Right lobe of liver (tissue), 6 donors: ENCODE measurements at regions not wholly inside any gene's neighbourhood (a gene's known extent, or its start where the extent isn't known, plus 50 kb on each side); places are given as distances from the start of the nearest gene placed in this dataset.

Experiments used
- ATAC-seq, 4 donors: fragments of 200-7000 bp; cut with Tn5 transposase; one replicate each; pipeline ENCODE4 v1.9.1; 2020; ENCODE audit warnings: mild to moderate bottlenecking in 4 of 4, moderate library complexity in 4 of 4
- DNase-seq, 3 donors: peaks; one replicate each; pipeline ENCODE4 v3.0.0-alpha.2; 2020
- H3K27ac ChIP-seq, 3 donors: fragments of 200-600 bp; one replicate each; pipeline ENCODE4 v1.8.0; 2022
- H3K27me3 ChIP-seq, 2 donors: fragments of 200-600 bp; one replicate each; pipeline ENCODE4 v1.8.0; 2022
- H3K36me3 ChIP-seq, 4 donors: fragments of 200-600 bp; sonication (generic) in 1 of 4; one replicate each; pipeline versions ENCODE4 v1.5.1 to v1.8.0; 2017 to 2022; ENCODE audit warnings: control low read depth in 1 of 4
- H3K4me1 ChIP-seq, 4 donors: fragments of 200-600 bp; sonication (generic) in 1 of 4; one replicate each; pipeline versions ENCODE4 v1.5.1 to v1.8.0; 2017 to 2022; ENCODE audit warnings: control low read depth in 1 of 4
- H3K4me3 ChIP-seq, 3 donors: fragments of 200-600 bp; one replicate each; pipeline ENCODE4 v1.8.0; 2022
- H3K9me3 ChIP-seq, 4 donors: fragments of 200-600 bp; sonication (generic) in 1 of 4; one replicate each; pipeline versions ENCODE4 v1.5.1 to v1.8.0; 2017 to 2022; ENCODE audit warnings: control low read depth in 1 of 4
- POLR2A ChIP-seq: fragments of 450-650 bp; IDR thresholded peaks from one replicate; pipeline ENCODE4 v1.6.1; 2017; ENCODE audit warnings: antibody characterized with exemption, mild to moderate bottlenecking
- WGBS: methylation state at CpG from one replicate; pipeline ENCODE4 v1.1.6; 2018; ENCODE audit warnings: low coverage, low lambda C conversion rate; ENCODE audit not compliant: insufficient coverage; ENCODE audit errors: missing lambda C conversion rate; 5-methylcytosine and 5-hydroxymethylcytosine counted together
- intact Hi-C, 2 donors: fragments of 100-400 bp; cut with DNase I; formaldehyde crosslinking; loops; one replicate each; pipeline versions ENCODE4 v1.11.2 to v1.14.1; 2022
- TF ChIP-seq, protein P1 (sequence below), 4 donors: fragments of 200-600 bp in 3 of 4; fragments of 450-650 bp in 1 of 4; IDR thresholded peaks; one replicate each; pipeline versions ENCODE4 v1.5.1 to v1.8.0; 2016 to 2022; ENCODE audit warnings: antibody characterized with exemption in 4 of 4, mild to moderate bottlenecking in 2 of 4
- donor health status: DM: no; HTN: yes; CAD: no.
- donor health status: DM: no; HTN: no; CAD: no.
- donor health status: DM: no; HTN: no; CAD: no.
- donor health status: DM: no; HTN: yes; CAD: no.
- donor health status: DM: no; HTN: yes; CAD: no.

- Histone ChIP-seq H3K36me3 (no peaks in the 10 kb centered on the region), H3K4me3 (no peak overlapping the region), H3K9me3 (no peaks in the 10 kb centered on the region), H3K27me3 (no peaks in the 10 kb centered on the region), H3K4me1 (no peaks in the 10 kb centered on the region), H3K27ac (no peak overlapping the region)
- ATAC-seq (no peak), DNase-seq (no peak)
- 16% methylated on average over 1 of the region's 1 CpG for WGBS
- no peak for TF ChIP-seq POLR2A
- TF ChIP-seq, protein P1, sequence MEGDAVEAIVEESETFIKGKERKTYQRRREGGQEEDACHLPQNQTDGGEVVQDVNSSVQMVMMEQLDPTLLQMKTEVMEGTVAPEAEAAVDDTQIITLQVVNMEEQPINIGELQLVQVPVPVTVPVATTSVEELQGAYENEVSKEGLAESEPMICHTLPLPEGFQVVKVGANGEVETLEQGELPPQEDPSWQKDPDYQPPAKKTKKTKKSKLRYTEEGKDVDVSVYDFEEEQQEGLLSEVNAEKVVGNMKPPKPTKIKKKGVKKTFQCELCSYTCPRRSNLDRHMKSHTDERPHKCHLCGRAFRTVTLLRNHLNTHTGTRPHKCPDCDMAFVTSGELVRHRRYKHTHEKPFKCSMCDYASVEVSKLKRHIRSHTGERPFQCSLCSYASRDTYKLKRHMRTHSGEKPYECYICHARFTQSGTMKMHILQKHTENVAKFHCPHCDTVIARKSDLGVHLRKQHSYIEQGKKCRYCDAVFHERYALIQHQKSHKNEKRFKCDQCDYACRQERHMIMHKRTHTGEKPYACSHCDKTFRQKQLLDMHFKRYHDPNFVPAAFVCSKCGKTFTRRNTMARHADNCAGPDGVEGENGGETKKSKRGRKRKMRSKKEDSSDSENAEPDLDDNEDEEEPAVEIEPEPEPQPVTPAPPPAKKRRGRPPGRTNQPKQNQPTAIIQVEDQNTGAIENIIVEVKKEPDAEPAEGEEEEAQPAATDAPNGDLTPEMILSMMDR (IDR thresholded peaks at IDR 0.05) = no peak
- intact Hi-C loops = no loop called here
Measured at GRCh38 chr15:97473627-97474026, 486.9 kb upstream of the ARRDC4 start.

DNA sequence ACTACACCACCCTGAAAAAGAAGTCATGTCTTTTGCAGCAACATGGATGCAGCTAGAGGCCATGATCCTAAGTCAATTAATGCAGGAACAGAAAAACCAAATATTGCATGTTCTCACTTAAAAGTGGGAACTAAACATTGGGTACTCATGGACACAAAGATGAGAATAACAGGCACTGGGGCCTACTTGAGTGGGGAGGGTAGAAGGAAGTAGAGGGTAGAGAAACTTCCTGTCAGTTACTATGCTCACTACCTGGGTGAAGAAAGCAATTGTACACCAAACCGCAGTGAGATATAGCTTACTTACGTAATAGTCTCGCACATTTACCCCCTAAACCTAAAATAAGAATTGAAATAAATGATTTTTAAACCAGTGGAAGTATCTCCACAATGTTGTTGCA, 480.5 kb upstream of the ARRDC4 start:
- H3K4me1 ChIP-seq = no peaks in the 10 kb centered on the region
- H3K9me3 ChIP-seq = no peaks in the 10 kb centered on the region
- no peaks in the 10 kb centered on the region for H3K27me3 ChIP-seq
- H3K27ac ChIP-seq = no peak overlapping the region
- no peak for DNase-seq
- intact Hi-C loops = no loop called here
- no peak overlapping the region for H3K4me3 ChIP-seq
- ATAC-seq = no peak
- 64% methylated on average over 3 of the region's 3 CpGs for WGBS
- TF ChIP-seq, protein P1 (IDR thresholded peaks at IDR 0.05) = no peak
- TF ChIP-seq POLR2A = no peak
- no peaks in the 10 kb centered on the region for H3K36me3 ChIP-seq

- intact Hi-C loops = no loop called here
- Histone ChIP-seq H3K9me3 (no peaks in the 10 kb centered on the region), H3K4me3 (no peak overlapping the region), H3K36me3 (no peaks in the 10 kb centered on the region), H3K27ac (no peak overlapping the region), H3K4me1 (no peaks in the 10 kb centered on the region), H3K27me3 (no peaks in the 10 kb centered on the region)
- TF ChIP-seq, protein P1 (IDR thresholded peaks at IDR 0.05) = peak in 1 of 4 donors; percentile 9
- no peak for TF ChIP-seq POLR2A
- ATAC-seq = no peak
- 35% methylated on average over 2 of the region's 3 CpGs for WGBS
- DNase-seq = no peak
Measured at GRCh38 chr15:97482521-97482920, 478.0 kb upstream of the ARRDC4 start.

DNA sequence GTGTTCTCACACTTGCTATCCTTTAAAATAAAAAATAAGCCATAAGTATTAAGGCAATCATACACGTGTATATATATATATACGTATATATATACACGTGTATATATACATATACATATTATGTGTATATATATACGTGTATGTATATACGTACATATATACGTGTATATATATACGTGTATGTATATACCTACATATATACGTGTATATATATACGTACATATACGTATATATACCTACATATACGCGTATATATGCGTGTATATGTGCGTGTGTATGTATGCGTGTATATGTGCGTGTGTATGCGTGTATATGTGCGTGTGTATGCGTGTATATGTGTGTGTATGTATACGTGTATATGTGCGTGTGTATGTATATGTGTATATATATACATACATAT, 477.3 kb upstream of the ARRDC4 start:
- H3K4me1 ChIP-seq = no peaks in the 10 kb centered on the region
- WGBS = 82% methylated on average over 21 of the region's 21 CpGs
- ATAC-seq = no peak
- H3K4me3 ChIP-seq = no peak overlapping the region
- intact Hi-C loops = no loop called here
- H3K36me3 ChIP-seq = no peaks in the 10 kb centered on the region
- no peak for TF ChIP-seq POLR2A
- TF ChIP-seq, protein P1 (IDR thresholded peaks at IDR 0.05) = no peak
- H3K27me3 ChIP-seq = no peaks in the 10 kb centered on the region
- DNase-seq = no peak
- no peaks in the 10 kb centered on the region for H3K9me3 ChIP-seq
- H3K27ac ChIP-seq = no peak overlapping the region

GRCh38 chr15:97490429-97490828, 470.1 kb upstream of the ARRDC4 start:
- Histone ChIP-seq H3K4me3 (no peak overlapping the region), H3K4me1 (peaks cover 0 to 10% (median 0%) of the 10 kb centered on the region in 4 donors), H3K27ac (no peak overlapping the region), H3K27me3 (no peaks in the 10 kb centered on the region), H3K9me3 (no peaks in the 10 kb centered on the region), H3K36me3 (no peaks in the 10 kb centered on the region)
- 19% methylated on average over 4 of the region's 4 CpGs for WGBS
- DNase-seq (no peak), ATAC-seq (no peak)
- intact Hi-C loops = no loop called here
- TF ChIP-seq POLR2A = no peak
- TF ChIP-seq, protein P1 (IDR thresholded peaks at IDR 0.05) = no peak
